ENCODE measurements at regions not wholly inside any gene's neighbourhood (a gene's known extent, or its start where the extent isn't known, plus 50 kb on each side); places are given as distances from the start of the nearest gene placed in this dataset.
"Not testable (repeated sequence)": the region's sequence is repeated elsewhere in the genome, so short reads cannot be mapped to it uniquely, and the experiment has no call there.

DNA sequence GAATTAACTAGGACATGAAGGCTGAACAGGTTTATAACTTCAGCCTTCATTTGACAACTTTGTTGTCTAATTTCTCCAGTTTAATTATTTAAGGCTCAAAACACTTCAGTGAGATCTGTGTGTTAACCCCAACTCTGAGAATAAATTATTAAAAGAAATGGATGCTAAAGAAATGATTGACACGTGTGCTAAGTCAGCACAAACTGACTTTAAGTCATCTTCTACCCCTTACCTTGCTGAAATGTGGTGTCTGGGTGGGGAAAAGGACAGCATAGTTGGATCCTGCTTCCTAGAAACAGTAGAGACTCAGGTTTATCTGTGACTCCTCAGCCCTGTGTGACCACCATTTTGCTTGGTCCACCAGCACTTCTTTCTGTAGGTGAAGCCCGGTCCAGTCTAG lies 324.8 kb upstream of the NPSR1 start:
- H3K9me3 Mint-ChIP-seq, result peaks cover 3% of the 10 kb centered on the region
- no peak overlapping the region for H3K27ac Mint-ChIP-seq
- DNase-seq, result no peak
- H3K4me3 Mint-ChIP-seq, result no peak overlapping the region
- H3K27me3 Mint-ChIP-seq, result no peaks in the 10 kb centered on the region
- H3K36me3 Mint-ChIP-seq, result no peaks in the 10 kb centered on the region
- H3K4me1 Mint-ChIP-seq, result no peaks in the 10 kb centered on the region

DNA sequence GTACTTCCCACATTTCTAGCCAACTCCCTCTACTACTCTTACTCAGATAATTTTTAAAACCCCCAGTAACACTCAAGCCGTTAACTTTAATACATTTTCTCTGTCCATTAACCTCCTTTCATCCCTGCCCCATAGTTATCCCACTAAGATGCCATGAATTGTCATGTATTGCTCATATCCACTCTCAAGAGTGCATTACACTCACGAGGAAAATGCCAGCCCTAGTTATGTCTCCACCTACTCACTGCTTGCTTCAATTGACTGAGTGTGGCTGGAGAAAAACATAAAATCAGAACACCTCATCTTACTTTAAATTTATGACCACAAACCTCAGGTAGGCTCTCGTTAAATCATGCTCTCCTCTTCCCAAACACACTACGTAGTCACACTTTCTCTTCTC lies 324.1 kb upstream of the NPSR1 start:
- no peak overlapping the region for H3K27ac Mint-ChIP-seq
- H3K36me3 Mint-ChIP-seq, result no peaks in the 10 kb centered on the region
- no peaks in the 10 kb centered on the region for H3K4me1 Mint-ChIP-seq

DNA sequence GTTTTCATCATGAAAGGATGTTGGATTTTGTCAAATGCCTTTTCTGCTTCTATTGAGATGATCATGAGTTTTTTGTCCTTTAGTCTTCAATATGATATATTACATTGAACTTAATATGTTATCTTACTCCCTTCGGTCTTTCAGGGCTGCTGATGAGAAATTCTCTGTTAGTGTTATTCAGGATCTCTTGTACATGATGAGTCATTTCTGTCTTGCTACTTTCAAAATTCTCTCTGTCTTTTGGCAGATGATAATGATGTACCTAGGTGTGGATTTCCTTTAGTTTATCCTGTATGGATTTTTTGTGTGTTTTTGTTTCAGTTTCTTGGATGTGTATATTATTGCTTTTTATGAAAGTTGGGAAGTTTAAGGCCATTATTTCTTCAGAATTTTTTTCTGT lies 320.9 kb upstream of the NPSR1 start:
- Mint-ChIP-seq H3K27ac (no peak overlapping the region), H3K27me3 (no peaks in the 10 kb centered on the region), H3K4me3 (no peak overlapping the region), H3K4me1 (no peaks in the 10 kb centered on the region), H3K36me3 (no peaks in the 10 kb centered on the region), H3K9me3 (peaks cover 8% of the 10 kb centered on the region)
- no peak for DNase-seq

More for the DNA sequence above, 324.1 kb upstream of the NPSR1 start:
- DNase-seq, result no peak
- H3K27me3 Mint-ChIP-seq, result no peaks in the 10 kb centered on the region
- no peak overlapping the region for H3K4me3 Mint-ChIP-seq
- H3K9me3 Mint-ChIP-seq, result peaks cover 8% of the 10 kb centered on the region

DNA sequence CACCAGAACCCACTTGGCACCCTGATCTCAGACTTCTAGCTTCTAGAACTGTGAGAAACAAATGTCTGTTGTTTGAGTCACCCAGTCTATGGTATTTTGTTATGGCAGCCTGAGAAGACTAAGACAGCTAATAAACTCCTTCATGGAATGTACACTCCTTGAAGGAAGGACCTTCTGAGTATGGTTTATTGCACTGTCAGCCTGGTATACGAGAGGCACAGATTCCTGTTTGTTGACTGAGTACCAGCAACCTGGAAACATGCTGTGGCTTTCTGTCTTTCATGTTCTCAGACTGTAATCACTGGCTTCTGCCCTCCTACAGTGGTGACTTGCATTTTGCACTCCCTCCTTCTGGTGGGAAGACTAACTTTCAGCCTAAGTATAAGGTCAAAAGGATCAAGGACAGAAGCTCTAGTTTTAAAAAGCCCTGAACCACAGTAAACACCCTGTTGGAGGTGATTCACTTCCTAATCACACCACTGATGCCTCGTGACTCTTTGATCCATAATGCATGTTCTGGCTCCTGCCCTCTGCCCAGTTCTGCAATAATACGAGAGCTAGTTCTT lies 319.0 kb upstream of the NPSR1 start:
- Mint-ChIP-seq H3K9me3 (peaks cover 8% of the 10 kb centered on the region), H3K27ac (no peak overlapping the region), H3K36me3 (no peaks in the 10 kb centered on the region), H3K4me1 (no peaks in the 10 kb centered on the region), H3K27me3 (peaks cover 4% of the 10 kb centered on the region), H3K4me3 (no peak overlapping the region)
- DNase-seq, result no peak

DNA sequence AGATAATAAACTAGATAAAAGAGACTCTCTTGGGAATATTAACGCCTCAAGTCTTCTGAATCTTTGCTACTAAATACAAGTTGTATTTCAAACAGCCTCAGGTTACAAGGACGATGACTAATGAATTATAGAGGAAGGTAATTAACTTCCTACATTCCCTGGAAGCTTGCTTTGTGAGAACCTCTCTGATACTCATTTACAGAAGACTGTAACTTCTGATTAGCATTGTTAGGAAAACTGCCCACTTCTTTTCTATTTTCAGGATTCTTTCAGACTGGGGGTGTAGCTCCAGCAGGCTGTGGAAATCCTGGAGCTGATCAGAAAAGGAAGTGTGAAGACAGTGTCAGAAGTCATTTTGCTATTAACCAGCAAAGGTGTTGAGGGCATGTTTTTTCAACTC lies 316.7 kb upstream of the NPSR1 start:
- Mint-ChIP-seq H3K27me3 (peaks cover 4% of the 10 kb centered on the region), H3K9me3 (peaks cover 8% of the 10 kb centered on the region), H3K36me3 (no peaks in the 10 kb centered on the region), H3K4me1 (no peaks in the 10 kb centered on the region), H3K27ac (no peak overlapping the region), H3K4me3 (no peak overlapping the region)
- no peak for DNase-seq

DNA sequence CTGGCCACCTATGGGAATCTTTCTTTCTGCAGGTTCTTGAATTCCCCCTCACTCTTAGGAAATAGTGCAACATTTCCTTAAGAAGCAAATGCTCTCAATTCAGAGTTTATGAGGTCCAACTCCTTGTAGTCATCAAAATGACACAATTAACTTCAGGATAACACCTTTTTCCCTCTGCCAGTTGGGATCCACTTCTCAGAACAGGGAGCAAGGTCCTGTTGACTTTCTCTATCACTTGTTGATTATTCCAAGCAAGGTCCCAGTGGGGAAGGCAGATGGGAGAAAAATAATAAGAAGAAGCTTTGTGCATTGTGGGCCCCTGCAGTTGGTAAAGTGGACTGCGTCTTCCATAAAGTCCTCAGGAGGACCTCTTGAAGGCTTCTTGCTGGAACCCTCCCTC lies 315.6 kb upstream of the NPSR1 start:
- peaks cover 8% of the 10 kb centered on the region for H3K9me3 Mint-ChIP-seq
- H3K4me3 Mint-ChIP-seq, result no peak overlapping the region
- no peak overlapping the region for H3K27ac Mint-ChIP-seq
- no peaks in the 10 kb centered on the region for H3K4me1 Mint-ChIP-seq
- no peak for DNase-seq
- H3K36me3 Mint-ChIP-seq, result no peaks in the 10 kb centered on the region
- peaks cover 4% of the 10 kb centered on the region for H3K27me3 Mint-ChIP-seq

DNA sequence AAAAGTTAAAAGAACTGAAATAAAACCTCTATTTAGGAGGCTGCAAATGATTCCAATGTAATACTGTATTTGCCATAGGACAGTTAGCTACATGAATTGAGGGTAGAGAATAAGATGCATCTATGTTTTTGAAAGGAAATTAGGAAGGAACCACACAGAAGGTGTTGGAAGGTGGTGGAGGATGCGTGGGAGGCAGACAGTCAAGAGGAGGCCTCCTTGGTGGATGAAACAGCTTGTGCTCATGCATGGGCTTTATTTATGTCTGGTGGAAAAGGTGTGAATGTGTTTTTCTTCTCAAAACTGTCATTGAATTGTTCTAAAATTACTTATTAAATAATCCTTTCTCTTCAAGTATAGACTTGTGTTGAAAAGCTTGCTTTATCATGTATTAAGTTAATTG lies 314.4 kb upstream of the NPSR1 start:
- Mint-ChIP-seq H3K4me3 (no peak overlapping the region), H3K9me3 (peaks cover under 1% of the 10 kb centered on the region), H3K4me1 (no peaks in the 10 kb centered on the region), H3K27me3 (peaks cover 4% of the 10 kb centered on the region), H3K36me3 (no peaks in the 10 kb centered on the region), H3K27ac (no peak overlapping the region)
- no peak for DNase-seq

DNA sequence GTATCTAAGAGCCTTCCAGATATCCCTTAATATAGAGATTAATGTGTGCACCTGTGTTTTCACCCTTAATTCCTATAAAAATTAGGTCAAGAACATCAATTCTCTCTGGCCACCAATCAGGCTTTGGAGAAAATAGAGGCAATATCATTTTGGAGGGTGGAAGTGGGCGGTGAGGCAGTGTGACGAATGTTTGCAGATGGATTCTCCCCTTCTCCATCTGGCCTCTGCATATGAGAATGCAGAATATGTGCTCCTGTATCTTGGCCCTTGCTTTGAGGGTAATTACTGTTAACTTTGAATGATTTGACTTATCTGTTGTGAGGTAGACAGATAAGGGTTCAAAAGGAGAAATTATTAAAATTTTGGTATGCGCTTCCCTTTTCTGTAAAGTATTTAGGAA lies 304.0 kb upstream of the NPSR1 start:
- Mint-ChIP-seq H3K27ac (no peak overlapping the region), H3K4me1 (no peaks in the 10 kb centered on the region), H3K9me3 (no peaks in the 10 kb centered on the region), H3K4me3 (no peak overlapping the region), H3K36me3 (no peaks in the 10 kb centered on the region), H3K27me3 (no peaks in the 10 kb centered on the region)
- DNase-seq, result no peak

DNA sequence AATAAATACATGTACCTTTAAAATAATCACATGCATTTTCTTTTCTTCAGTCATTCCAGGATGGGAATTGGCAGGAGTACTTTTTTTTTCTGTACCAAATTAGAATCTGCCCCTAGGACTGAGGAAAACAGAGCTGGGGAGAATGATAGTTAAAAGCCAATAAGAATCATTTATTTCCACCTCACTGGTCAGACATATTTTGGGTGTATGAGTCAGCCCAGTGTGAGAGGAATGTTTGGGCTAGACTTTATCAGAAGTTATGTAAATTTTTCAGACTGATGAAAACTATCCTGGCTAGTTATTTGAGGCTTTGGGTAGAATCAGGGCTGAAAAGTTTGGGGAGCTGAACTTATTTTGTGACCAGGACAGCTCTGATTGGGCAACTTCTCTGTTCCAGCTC lies 303.1 kb upstream of the NPSR1 start:
- no peaks in the 10 kb centered on the region for H3K36me3 Mint-ChIP-seq
- no peak for DNase-seq
- H3K27me3 Mint-ChIP-seq, result no peaks in the 10 kb centered on the region
- no peak overlapping the region for H3K27ac Mint-ChIP-seq
- no peaks in the 10 kb centered on the region for H3K4me1 Mint-ChIP-seq
- H3K4me3 Mint-ChIP-seq, result no peak overlapping the region
- H3K9me3 Mint-ChIP-seq, result no peaks in the 10 kb centered on the region

DNA sequence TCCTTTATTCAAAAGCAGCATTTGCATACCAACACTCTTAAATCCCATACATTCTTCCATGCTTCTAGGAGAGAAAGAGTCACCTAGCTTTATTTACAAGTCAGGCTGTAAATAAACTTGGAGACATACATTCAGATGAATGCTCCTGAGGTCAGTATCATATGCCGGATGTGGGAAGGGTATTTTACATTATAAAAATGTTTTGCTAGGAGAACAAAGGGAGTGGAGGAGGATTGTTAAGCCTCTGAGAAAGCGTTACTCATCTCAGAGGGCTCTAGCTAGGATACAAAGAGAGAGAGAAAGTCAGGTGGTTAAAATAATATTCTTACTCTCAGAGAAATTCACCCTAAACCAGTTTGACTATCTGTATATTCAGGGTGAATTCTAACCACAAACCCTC lies 300.9 kb upstream of the NPSR1 start:
- no peaks in the 10 kb centered on the region for H3K9me3 Mint-ChIP-seq
- DNase-seq, result no peak
- no peak overlapping the region for H3K27ac Mint-ChIP-seq
- H3K4me3 Mint-ChIP-seq, result no peak overlapping the region
- no peaks in the 10 kb centered on the region for H3K4me1 Mint-ChIP-seq
- H3K36me3 Mint-ChIP-seq, result no peaks in the 10 kb centered on the region
- peaks cover 2% of the 10 kb centered on the region for H3K27me3 Mint-ChIP-seq

DNA sequence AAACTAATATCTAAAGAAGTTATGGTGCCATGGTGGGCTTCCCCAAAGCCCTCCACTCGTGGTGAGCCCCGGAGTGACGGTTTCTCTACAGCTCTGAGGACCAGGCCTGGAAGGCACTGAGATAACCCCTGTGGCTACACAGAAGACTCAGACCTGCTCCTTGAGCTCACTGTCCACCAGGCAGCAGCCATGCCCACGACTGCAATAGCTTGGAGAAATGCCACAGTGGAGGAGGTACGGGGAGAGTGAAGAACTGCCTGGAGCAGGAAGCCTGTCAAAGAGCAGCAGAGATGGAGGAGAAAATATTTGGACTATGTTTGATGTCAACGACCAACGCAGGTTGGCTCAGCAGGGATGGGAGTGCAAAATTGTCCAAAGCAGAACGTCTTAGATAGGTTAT lies 300.1 kb upstream of the NPSR1 start:
- Mint-ChIP-seq H3K27me3 (peaks cover 6% of the 10 kb centered on the region), H3K4me1 (no peaks in the 10 kb centered on the region), H3K4me3 (no peak overlapping the region), H3K27ac (no peak overlapping the region), H3K9me3 (no peaks in the 10 kb centered on the region), H3K36me3 (no peaks in the 10 kb centered on the region)
- no peak for DNase-seq

DNA sequence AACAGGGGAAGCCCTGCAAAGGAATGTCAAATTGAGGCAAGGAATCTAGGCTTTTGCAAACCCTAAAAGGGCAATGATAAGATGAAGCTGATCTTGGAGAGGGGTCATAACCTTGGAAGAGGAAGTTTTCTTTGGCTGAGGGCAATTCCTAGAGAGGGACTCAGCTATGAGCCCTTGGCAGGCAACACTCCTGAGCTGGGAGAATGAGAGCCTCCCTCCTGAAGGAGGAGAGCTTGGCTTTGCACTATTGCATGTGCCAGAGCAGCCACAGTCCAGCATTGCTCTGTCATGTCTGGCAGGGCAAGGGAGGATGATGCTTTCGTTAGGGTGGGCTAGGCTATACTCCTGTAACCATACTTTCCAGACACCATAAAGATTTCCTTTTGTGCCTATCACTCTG lies 299.4 kb upstream of the NPSR1 start:
- DNase-seq, H3K9me3 Mint-ChIP-seq, H3K36me3 Mint-ChIP-seq, H3K4me3 Mint-ChIP-seq, H3K27ac Mint-ChIP-seq, H3K4me1 Mint-ChIP-seq, H3K27me3 Mint-ChIP-seq: not testable (repeated sequence)

DNA sequence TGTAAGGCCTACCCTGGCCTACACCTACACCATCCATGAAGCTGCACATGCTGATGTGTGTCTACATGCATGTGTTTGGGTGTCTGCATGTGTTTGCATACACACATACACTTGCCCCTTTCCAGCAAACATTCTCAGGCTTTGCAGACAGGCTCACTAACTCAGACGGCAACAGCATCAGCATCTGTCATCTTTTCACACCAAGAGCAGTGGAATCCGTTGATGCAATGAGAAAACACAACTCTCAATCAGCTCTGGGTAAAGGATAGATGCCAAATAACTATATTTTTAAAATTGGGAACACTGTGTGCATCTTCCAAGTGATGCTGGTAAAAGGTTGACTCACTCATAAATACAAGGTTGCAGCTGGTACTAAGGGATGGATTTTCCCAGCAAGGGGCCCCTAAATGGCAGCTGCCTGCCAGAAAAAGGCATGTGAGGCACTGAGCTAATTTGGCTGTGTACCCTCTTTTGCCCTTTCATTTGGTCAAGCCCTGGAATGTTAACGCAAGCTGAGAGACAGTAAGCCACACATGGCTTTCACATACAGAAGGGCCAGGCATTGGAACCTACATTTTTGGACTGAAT lies 296.3 kb upstream of the NPSR1 start:
- H3K36me3 Mint-ChIP-seq, result no peaks in the 10 kb centered on the region
- no peak overlapping the region for H3K4me3 Mint-ChIP-seq
- no peaks in the 10 kb centered on the region for H3K4me1 Mint-ChIP-seq

DNA sequence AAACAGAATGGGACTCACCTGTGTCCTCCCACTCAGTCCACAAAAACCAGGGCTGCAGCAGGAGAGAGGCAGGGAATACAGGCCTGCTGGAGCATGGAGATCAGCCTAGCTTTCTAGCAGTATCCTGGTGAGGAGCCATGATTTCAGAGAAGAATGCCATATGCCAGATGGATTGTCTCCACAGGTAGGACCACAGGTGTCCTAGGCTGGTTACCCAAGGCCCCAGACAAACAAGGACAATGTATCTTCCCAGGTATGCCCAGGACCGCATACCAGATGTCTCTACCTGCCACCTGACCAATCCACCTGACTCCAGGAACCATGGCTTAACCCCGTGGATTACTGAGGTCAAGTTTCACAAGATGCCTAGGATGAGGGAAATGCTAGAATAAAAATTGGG lies 295.4 kb upstream of the NPSR1 start:
- H3K27ac Mint-ChIP-seq, result no peak overlapping the region
- H3K36me3 Mint-ChIP-seq, result no peaks in the 10 kb centered on the region

More for the DNA sequence above, 296.3 kb upstream of the NPSR1 start:
- peaks cover 6% of the 10 kb centered on the region for H3K27me3 Mint-ChIP-seq
- H3K27ac Mint-ChIP-seq, result no peak overlapping the region
- no peak for DNase-seq
- no peaks in the 10 kb centered on the region for H3K9me3 Mint-ChIP-seq

DNA sequence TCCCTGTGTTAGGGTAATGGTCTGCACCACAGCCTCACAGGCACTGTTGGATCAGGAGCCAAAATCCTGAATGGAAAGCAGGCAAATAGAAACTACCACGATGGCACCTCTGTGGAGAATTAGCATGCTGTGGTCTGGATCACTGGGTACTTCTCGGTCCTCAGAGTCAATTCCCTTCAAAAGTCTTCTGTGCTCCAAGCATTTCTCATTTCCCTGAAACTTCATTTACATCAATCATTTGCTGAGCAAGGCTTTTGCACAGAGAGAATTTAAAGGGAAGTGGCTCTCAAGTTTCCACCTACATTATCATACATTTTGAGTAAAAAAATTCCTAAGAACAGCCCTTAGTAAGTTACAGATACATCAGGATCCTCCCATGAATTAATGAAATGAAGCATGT lies 293.9 kb upstream of the NPSR1 start:
- no peak overlapping the region for H3K27ac Mint-ChIP-seq
- no peaks in the 10 kb centered on the region for H3K9me3 Mint-ChIP-seq
- no peak for DNase-seq
- peaks cover 6% of the 10 kb centered on the region for H3K27me3 Mint-ChIP-seq
- no peaks in the 10 kb centered on the region for H3K4me1 Mint-ChIP-seq
- no peaks in the 10 kb centered on the region for H3K36me3 Mint-ChIP-seq
- H3K4me3 Mint-ChIP-seq, result no peak overlapping the region

More for the DNA sequence above, 295.4 kb upstream of the NPSR1 start:
- Mint-ChIP-seq H3K27me3 (peaks cover 6% of the 10 kb centered on the region), H3K9me3 (no peaks in the 10 kb centered on the region), H3K4me1 (no peaks in the 10 kb centered on the region), H3K4me3 (no peak overlapping the region)
- DNase-seq, result no peak

DNA sequence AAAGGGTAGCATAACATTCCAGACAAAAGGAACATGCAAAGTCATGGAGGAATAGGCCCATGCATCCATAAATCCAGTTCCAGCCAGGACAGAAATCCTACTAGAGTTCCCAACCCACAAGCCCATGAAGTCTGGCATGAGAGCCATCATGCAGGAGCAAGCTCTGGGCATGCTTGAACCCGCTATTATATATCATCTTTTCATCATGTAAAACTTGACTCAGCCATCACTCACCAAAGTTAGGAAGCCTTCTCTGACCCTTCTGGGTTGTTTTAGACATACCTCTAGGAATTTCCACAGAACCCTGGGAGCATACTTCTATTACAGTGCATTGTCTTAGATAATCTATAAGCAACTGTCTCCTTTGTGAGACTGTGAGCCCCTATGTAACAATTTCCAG lies 293.0 kb upstream of the NPSR1 start:
- no peak overlapping the region for H3K27ac Mint-ChIP-seq

More for the DNA sequence above, 293.0 kb upstream of the NPSR1 start:
- no peak overlapping the region for H3K4me3 Mint-ChIP-seq
- H3K9me3 Mint-ChIP-seq, result no peaks in the 10 kb centered on the region
- no peak for DNase-seq
- H3K27me3 Mint-ChIP-seq, result peaks cover 6% of the 10 kb centered on the region
- H3K36me3 Mint-ChIP-seq, result no peaks in the 10 kb centered on the region
- no peaks in the 10 kb centered on the region for H3K4me1 Mint-ChIP-seq

Data from activated naive CD8-positive, alpha-beta T cell treated with anti-CD3 and anti-CD28 coated beads for 36 hours (primary cell).